ENCODE measurements at regions not wholly inside any gene's neighbourhood (a gene's known extent, or its start where the extent isn't known, plus 50 kb on each side); places are given as distances from the start of the nearest gene placed in this dataset.
A peak's percentile ranks its signal among the peaks of the same experiment; 100 is the strongest.

DNA sequence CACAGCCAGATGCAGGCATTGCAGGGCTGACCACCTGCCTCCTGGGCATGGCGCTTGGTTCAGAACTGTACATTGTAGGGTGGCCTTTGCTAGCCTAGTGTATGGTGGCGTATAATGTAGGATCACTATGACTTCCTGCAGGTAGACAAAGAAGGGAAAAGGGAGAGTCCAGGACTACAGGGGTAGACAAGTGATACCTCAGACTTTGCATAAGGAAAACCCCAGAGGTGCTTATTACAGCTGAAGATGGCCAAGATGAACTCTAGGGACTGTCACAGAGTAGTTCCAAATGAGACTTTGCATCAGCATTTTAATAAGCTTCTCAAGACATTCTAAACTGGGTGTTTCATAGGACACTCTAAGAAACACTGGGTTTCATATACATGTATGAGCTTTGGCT, 116.4 kb upstream of the PUDP start:
- FAIRE-seq (peak; percentile 66), DNase-seq (ENCODE audit: insufficient read length) (no peak)
- TF ChIP-seq POLR2AphosphoS5 (IDR thresholded peaks at IDR 0.05; ENCODE audit: low read depth, low read length): no peak
- TF ChIP-seq POLR2A (IDR thresholded peaks at IDR 0.05; ENCODE audit: low read depth, low read length): no peak
- TF ChIP-seq TAF1 (IDR thresholded peaks at IDR 0.05; ENCODE audit: borderline replicate concordance, low read depth, low read length): no peak

DNA sequence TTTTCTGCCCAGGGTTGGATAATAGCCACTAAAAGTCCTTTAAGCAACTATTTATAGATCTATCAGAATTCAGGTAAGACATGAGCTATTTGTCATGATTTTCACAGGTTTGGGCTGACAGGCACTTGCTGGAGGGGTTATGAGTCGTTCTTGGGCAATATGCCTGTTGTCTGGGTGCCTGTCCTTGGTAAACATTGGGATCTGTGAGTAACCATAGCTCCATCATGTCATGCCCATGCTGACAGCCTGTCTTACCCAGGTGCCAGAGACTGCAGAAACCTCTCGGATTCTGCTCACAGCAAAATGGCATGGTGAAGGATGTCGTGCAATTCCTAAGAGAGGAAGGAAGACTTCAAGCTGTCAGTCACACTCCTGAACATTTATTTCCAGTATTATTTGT, 116.0 kb upstream of the PUDP start:
- TF ChIP-seq TAF1 (IDR thresholded peaks at IDR 0.05; ENCODE audit: borderline replicate concordance, low read depth, low read length): no peak
- TF ChIP-seq POLR2A (IDR thresholded peaks at IDR 0.05; ENCODE audit: low read depth, low read length): no peak
- TF ChIP-seq POLR2AphosphoS5 (IDR thresholded peaks at IDR 0.05; ENCODE audit: low read depth, low read length): no peak
- FAIRE-seq: no peak
- DNase-seq (ENCODE audit: insufficient read length): no peak

DNA sequence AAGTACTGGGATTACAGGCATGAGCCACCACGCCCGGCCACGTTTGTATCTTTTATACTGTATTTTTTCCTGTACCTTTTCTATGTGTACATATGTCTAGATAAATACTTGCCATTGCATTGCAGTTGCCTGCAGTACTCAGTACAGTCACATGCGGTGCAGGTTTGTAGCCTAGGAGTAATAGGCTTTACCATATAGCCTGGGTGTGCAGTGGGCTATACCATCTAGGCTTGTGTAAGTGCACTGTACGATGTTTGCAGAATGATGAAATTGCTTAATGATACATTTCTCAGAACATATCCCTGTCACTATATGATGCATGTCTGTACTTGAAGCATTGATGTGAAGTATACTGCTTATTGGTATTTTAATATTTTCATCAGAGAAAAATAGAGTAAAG, 115.4 kb upstream of the PUDP start:
- no peak for FAIRE-seq
- TF ChIP-seq POLR2AphosphoS5 (IDR thresholded peaks at IDR 0.05; ENCODE audit: low read depth, low read length): no peak
- no peak for TF ChIP-seq TAF1 (IDR thresholded peaks at IDR 0.05; ENCODE audit: borderline replicate concordance, low read depth, low read length)
- no peak for TF ChIP-seq POLR2A (IDR thresholded peaks at IDR 0.05; ENCODE audit: low read depth, low read length)
- no peak for DNase-seq (ENCODE audit: insufficient read length)

DNA sequence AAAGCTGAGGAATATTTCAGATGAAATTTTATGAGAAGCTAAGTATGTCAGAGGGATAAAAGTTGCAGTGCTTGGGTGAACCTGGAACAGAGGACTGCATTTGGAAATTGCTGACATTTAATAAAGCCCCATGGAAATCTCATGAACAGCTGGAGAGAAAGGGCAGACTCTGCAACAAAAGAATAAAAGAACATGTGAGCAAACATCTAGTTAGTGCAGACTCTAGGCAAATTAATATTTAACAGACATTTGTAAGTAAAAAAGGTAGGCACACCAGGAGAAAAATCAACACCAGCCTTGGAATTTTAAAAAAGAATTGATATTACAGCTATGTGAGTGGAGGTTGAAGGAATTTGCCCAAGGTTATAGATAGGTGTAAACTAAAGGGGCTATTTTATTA, 114.6 kb upstream of the PUDP start:
- TF ChIP-seq POLR2AphosphoS5 (IDR thresholded peaks at IDR 0.05; ENCODE audit: low read depth, low read length): no peak
- no peak for TF ChIP-seq POLR2A (IDR thresholded peaks at IDR 0.05; ENCODE audit: low read depth, low read length)
- no peak for TF ChIP-seq TAF1 (IDR thresholded peaks at IDR 0.05; ENCODE audit: borderline replicate concordance, low read depth, low read length)
- DNase-seq (ENCODE audit: insufficient read length): no peak
- FAIRE-seq: peak; percentile 30

DNA sequence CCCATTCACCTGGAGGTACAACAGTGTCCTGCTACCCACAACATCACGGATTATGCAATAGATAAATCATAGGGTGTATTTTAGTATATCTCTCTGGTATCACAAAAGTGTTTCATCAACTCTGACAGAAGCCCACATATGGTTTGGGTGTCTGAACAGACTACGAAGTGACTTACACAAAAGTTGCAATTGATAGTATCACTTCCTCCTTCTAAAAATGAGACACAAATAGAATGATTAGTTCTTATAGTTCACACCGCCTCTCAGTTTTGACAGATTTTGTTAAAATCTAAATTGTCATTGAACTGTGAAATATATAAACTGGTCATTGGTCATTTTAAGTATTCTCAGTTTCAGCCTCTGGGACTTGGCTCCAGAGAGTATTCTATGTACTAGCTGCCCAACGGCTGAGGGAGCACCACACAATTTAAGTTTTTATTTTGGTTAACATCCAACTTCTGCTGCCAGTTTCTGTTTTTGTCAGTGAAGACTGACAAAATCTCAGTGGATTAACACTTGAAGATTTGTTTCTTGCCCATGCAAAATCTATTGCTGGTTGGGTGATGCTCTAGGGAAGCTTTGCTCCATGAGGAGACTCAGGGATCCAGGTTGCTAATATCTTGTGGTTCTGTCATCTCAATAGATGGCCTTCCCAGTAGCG, 113.8 kb upstream of the PUDP start:
- DNase-seq (ENCODE audit: insufficient read length) (peak; percentile 10), FAIRE-seq (peak; percentile 98)
- no peak for TF ChIP-seq POLR2A (IDR thresholded peaks at IDR 0.05; ENCODE audit: low read depth, low read length)
- TF ChIP-seq POLR2AphosphoS5 (IDR thresholded peaks at IDR 0.05; ENCODE audit: low read depth, low read length): no peak

DNA sequence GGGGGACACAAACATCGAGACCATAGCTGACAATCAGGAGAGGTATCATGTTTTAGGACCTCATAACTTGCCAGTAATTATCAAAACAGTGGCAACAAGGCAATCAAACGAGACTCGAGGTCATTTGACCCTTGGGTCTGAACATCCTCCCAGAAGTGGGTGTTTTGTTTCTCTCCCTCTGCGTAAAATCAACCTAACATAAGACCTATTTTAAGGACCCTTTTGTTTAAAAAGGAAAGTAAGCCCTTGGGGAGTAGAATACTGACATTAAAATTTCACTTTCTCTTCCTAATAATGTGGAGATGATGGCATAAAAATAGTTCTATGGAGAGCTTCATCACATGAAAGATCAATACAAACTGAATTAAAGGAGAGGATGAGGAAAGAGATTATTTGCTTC, 106.2 kb upstream of the PUDP start:
- FAIRE-seq: no peak
- DNase-seq (ENCODE audit: insufficient read length): no peak
- TF ChIP-seq POLR2A (IDR thresholded peaks at IDR 0.05; ENCODE audit: low read depth, low read length) (no peak), POLR2AphosphoS5 (IDR thresholded peaks at IDR 0.05; ENCODE audit: low read depth, low read length) (no peak), TAF1 (IDR thresholded peaks at IDR 0.05; ENCODE audit: borderline replicate concordance, low read depth, low read length) (no peak)

DNA sequence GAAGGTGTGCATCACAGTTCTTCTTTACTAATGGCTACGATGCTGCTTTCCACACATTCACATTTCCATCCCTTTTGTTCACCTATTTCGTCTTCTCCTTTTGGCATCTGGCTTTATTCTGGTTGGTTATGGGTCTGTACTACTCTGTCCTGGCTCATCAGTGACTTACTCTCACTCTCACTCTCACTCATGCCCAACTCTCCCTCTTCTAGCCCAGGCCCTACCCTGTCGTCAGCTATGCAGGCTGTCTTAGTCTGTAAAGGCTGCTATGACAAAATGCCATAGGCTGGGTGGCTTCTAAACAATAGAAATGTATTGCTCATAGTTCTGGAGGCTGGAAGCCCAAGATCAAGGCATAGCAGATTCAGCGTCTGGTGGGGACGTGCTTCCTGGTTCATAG, 105.6 kb upstream of the PUDP start:
- TF ChIP-seq POLR2A (IDR thresholded peaks at IDR 0.05; ENCODE audit: low read depth, low read length) (no peak), POLR2AphosphoS5 (IDR thresholded peaks at IDR 0.05; ENCODE audit: low read depth, low read length) (no peak), TAF1 (IDR thresholded peaks at IDR 0.05; ENCODE audit: borderline replicate concordance, low read depth, low read length) (no peak)
- no peak for FAIRE-seq
- DNase-seq (ENCODE audit: insufficient read length): no peak

DNA sequence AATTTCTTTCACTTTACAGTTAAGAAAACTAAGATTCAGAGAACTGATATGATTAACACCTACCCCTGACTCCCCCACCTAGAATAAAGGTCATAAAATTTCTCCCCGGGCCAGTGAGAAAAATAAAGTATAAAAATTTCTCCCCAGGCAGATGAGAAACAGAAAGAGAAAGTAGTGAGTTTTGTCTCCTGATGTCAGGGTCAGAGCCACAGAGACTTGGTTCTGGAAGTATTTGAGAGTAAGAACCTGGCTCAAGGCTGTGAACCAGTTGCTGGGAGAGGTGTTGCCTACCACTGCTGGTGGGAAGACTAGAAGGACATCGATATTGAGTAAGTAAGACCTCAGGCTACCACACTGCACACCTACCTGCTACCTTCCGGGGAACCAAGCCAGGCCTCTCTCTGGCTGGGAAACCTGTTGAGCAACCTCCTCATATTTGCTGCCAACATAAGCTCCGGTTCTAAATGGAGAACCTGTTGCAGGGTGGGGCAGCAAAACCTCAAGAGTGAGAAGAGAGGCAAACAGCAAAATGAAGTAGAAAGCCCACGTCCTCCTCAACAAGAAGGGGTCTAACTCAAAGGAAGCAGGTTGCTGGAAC, 104.2 kb upstream of the PUDP start:
- DNase-seq (ENCODE audit: insufficient read length) (no peak), FAIRE-seq (peak; percentile 38)
- TF ChIP-seq POLR2AphosphoS5 (IDR thresholded peaks at IDR 0.05; ENCODE audit: low read depth, low read length) (no peak), TAF1 (IDR thresholded peaks at IDR 0.05; ENCODE audit: borderline replicate concordance, low read depth, low read length) (no peak), POLR2A (IDR thresholded peaks at IDR 0.05; ENCODE audit: low read depth, low read length) (no peak)

DNA sequence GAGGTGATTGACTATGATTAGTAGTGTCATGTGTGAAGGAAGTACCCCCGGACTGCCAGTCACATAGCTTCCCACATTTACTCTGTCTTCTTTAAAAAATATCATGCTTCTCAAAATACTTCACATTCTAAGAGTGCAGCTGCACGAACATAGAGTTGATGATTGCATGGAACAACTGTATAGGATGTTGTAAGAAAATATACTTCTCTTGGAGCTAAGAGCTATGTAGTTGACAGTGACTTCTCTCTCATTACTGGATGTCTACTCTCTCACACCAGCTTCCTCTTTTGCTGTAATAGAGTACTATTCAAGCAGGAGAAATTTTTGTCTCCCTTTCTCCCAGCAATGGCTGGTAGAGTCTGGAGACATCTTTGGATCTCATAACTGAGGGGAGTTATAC, 99.4 kb upstream of the PUDP start:
- DNase-seq (ENCODE audit: insufficient read length) (no peak), FAIRE-seq (no peak)
- no peak for TF ChIP-seq POLR2AphosphoS5 (IDR thresholded peaks at IDR 0.05; ENCODE audit: low read depth, low read length)
- TF ChIP-seq TAF1 (IDR thresholded peaks at IDR 0.05; ENCODE audit: borderline replicate concordance, low read depth, low read length): no peak
- TF ChIP-seq POLR2A (IDR thresholded peaks at IDR 0.05; ENCODE audit: low read depth, low read length): no peak

DNA sequence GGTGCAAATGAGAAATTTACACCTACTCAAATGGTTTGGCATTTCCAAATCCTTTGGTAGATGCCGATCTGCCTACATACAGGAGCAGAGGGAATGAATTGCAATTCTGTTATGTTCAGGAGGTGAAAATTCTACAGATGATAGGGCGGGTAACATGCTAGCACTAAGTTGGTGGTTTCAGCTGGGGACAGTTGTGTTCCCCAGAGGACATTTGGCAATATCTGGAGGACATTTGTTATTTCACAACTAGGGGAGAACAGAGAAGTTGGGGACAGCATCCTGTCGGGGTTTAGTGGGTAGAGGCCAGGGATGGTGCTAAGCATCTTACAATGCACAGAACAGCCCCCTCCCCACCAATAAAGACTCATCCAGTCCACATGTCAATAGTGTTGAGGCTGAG, 96.5 kb upstream of the PUDP start:
- DNase-seq (ENCODE audit: insufficient read length) (no peak), FAIRE-seq (peak; percentile 48)
- TF ChIP-seq TAF1 (IDR thresholded peaks at IDR 0.05; ENCODE audit: borderline replicate concordance, low read depth, low read length): no peak
- TF ChIP-seq POLR2A (IDR thresholded peaks at IDR 0.05; ENCODE audit: low read depth, low read length): no peak
- no peak for TF ChIP-seq POLR2AphosphoS5 (IDR thresholded peaks at IDR 0.05; ENCODE audit: low read depth, low read length)

DNA sequence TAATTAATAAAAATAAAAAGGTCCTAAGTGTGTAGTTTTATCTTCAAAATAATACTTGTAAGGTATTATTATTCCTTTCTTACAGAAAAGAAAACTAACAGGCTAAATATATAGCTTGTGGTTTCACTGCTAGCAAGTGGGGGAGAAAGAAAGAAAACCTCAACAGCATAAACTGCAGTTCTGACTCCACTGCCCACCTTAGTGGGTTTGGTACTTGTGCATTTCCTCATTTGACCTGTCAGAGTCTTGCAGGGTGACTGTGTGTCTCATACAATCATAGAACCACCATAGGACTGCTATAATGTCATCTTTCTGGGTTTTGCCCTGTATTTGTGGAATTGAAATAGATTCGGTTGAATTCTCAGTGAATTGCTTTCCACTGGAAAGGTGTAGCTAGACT, 94.7 kb upstream of the PUDP start:
- no peak for TF ChIP-seq POLR2A (IDR thresholded peaks at IDR 0.05; ENCODE audit: low read depth, low read length)
- TF ChIP-seq POLR2AphosphoS5 (IDR thresholded peaks at IDR 0.05; ENCODE audit: low read depth, low read length): no peak
- no peak for TF ChIP-seq TAF1 (IDR thresholded peaks at IDR 0.05; ENCODE audit: borderline replicate concordance, low read depth, low read length)
- peak; percentile 93 for FAIRE-seq
- no peak for DNase-seq (ENCODE audit: insufficient read length)

DNA sequence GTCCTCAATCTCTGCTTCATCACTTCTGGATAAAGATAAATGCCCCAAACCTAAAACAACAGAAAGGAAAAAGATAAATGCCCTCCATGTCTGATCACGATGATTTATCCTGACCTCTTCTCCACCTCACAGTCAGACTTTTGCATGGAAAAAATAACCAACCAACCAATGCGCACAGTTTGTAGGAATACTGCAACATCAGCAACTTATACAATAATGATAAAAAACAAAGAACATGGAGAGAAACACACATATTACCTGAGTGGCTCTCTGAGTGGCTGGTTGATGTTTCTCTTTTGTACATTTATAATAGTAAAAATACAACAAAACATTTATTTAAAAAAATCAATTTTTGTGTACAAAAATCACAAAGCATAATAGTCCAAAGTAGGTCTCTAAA, 93.0 kb upstream of the PUDP start:
- TF ChIP-seq POLR2AphosphoS5 (IDR thresholded peaks at IDR 0.05; ENCODE audit: low read depth, low read length): no peak
- no peak for TF ChIP-seq POLR2A (IDR thresholded peaks at IDR 0.05; ENCODE audit: low read depth, low read length)
- TF ChIP-seq TAF1 (IDR thresholded peaks at IDR 0.05; ENCODE audit: borderline replicate concordance, low read depth, low read length): no peak
- FAIRE-seq (no peak), DNase-seq (ENCODE audit: insufficient read length) (no peak)

Data from GM12892 (cell line).